ENCODE measurements at regions not wholly inside any gene's neighbourhood (a gene's known extent, or its start where the extent isn't known, plus 50 kb on each side); places are given as distances from the start of the nearest gene placed in this dataset.
A peak's percentile ranks its signal among the peaks of the same experiment; 100 is the strongest.
"Not testable (repeated sequence)": the region's sequence is repeated elsewhere in the genome, so short reads cannot be mapped to it uniquely, and the experiment has no call there.

DNA sequence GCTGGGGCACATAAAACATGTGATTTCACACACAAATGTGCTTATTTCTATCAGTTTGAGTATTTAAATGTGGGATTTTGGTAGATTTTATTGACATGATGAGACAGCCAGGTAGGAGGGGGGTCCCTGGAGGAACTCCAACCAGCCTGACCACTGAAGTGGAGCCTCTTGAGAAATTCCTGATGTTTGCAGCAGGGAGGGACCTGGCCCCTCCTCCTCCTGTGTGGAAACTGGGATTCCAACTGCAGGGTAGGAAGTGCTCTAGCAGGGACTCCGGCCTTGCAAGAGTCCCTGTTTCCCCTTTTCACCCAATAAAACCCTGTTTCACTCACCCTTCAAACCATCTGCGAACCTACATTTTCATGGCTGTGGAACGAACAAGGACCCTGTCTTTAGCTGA, 2224.0 kb upstream of the AGA start:
- Histone ChIP-seq H3K27me3 (no peaks in the 10 kb centered on the region), H3K36me3 (no peaks in the 10 kb centered on the region), H3K9me3 (no peaks in the 10 kb centered on the region), H3K4me3 (ENCODE audit: low read depth, low read length) (no peak overlapping the region), H3K4me1 (no peaks in the 10 kb centered on the region)
- DNase-seq, result no peak
- TF ChIP-seq, protein P1, sequence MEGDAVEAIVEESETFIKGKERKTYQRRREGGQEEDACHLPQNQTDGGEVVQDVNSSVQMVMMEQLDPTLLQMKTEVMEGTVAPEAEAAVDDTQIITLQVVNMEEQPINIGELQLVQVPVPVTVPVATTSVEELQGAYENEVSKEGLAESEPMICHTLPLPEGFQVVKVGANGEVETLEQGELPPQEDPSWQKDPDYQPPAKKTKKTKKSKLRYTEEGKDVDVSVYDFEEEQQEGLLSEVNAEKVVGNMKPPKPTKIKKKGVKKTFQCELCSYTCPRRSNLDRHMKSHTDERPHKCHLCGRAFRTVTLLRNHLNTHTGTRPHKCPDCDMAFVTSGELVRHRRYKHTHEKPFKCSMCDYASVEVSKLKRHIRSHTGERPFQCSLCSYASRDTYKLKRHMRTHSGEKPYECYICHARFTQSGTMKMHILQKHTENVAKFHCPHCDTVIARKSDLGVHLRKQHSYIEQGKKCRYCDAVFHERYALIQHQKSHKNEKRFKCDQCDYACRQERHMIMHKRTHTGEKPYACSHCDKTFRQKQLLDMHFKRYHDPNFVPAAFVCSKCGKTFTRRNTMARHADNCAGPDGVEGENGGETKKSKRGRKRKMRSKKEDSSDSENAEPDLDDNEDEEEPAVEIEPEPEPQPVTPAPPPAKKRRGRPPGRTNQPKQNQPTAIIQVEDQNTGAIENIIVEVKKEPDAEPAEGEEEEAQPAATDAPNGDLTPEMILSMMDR (IDR thresholded peaks at IDR 0.05; ENCODE audit: low read depth, low read length), result no peak

DNA sequence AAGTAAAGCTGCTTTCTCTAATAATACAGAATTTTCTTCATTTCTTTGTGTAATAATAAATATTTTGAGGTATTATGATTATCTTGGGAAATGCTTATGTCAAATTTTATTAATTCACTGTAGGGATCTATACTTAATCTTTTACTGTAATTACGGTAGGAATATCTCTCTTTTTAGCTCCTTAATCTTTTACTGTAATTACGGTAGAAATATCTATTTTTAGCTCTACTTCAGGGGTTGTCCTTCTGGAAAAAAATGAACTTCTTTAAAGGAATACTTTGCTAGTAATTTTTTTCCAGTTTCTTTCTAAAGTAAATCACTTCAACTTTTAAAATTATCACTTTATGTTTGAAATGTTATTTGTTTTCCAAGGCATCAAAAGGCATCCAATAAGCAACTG, 2229.4 kb upstream of the AGA start:
- DNase-seq, result no peak
- TF ChIP-seq, protein P1 (IDR thresholded peaks at IDR 0.05; ENCODE audit: low read depth, low read length), result no peak
- Histone ChIP-seq H3K36me3 (no peaks in the 10 kb centered on the region), H3K4me1 (no peaks in the 10 kb centered on the region), H3K27me3 (no peaks in the 10 kb centered on the region), H3K9me3 (0 out of 2 replicates have a peak, but pooled peaks cover 2% of the 10 kb centered on the region), H3K4me3 (ENCODE audit: low read depth, low read length) (no peak overlapping the region)

DNA sequence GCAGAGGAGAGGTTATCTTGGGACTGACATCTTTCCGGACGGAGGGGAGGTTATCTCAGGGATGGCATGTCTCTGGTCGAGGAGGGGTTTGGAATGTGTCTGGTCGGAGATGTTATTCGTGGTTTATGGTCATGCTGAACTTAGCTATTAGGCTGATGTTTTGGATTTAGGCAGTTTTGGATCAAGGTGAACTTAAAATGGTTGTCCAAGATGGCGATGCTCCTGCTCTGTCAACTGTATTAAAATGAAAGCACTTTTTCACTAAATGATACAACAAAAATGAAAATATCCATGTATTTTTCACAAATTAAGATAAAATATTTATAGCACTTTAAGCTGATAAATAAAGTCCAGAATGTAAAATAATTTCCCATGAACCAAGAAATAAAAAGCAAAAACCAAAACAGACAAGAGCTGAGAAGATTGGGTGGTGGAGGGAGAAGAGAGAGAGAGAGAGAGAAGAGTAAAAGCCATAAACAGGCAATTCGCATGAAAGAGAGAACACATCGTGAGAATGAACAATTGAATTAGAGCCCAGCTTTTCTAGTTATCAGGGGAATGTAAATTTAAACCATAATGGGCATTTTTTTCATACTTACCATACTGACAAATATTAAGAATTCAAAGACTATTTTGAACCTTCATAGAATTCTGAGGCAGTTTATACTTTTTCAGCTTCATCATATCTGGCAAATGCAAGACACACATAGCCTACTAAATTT, 2236.0 kb upstream of the AGA start:
- Histone ChIP-seq H3K4me1 (no peaks in the 10 kb centered on the region), H3K9me3 (no peaks in the 10 kb centered on the region), H3K27me3 (no peaks in the 10 kb centered on the region), H3K4me3 (ENCODE audit: low read depth, low read length) (no peak overlapping the region), H3K36me3 (no peaks in the 10 kb centered on the region)
- TF ChIP-seq, protein P1 (IDR thresholded peaks at IDR 0.05; ENCODE audit: low read depth, low read length), result no peak
- DNase-seq, result no peak

DNA sequence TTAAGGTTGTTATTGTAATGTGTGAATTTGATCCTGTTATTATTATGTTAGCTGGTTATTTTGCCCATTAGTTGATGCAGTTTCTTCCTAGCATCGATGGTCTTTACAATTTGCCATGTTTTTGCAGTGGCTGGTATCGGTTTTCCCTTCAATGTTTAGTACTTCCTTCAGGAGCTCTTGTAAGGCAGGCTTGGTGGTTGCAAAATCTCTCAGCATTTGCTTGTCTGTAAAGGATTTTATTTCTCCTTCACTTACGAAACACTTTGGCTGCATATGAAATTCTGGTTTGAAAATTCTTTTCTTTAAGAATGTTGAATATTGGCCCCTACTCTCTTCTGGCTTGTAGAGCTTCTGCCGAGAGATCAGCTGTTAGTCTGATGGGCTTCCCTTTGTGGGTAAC, 2241.4 kb upstream of the AGA start:
- not testable (repeated sequence) for H3K27me3 ChIP-seq, H3K36me3 ChIP-seq

DNA sequence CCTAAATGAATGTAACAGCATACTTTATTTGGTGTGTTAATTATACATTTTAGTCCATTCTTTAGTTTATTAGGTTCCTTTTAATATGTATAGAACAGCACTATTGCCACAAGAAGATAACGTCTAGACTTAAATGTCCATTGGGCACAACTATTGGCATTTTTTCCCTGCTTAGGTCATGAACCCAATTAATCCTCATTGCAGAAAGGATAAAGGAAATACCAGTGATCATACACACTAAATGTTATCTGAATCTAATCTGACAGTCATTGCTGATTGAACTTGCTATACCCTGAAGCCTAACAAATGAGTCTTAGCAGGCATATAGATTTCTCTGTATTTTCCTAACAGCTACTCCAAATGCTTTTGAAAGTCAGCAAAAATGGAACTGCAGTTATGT, 2250.0 kb upstream of the AGA start:
- Histone ChIP-seq H3K4me3 (ENCODE audit: low read depth, low read length) (no peak overlapping the region), H3K4me1 (no peaks in the 10 kb centered on the region), H3K9me3 (no peaks in the 10 kb centered on the region), H3K27me3 (no peaks in the 10 kb centered on the region), H3K36me3 (no peaks in the 10 kb centered on the region)
- no peak for DNase-seq
- TF ChIP-seq, protein P1 (IDR thresholded peaks at IDR 0.05; ENCODE audit: low read depth, low read length), result no peak

More for the DNA sequence above, 2241.4 kb upstream of the AGA start:
- not testable (repeated sequence) for H3K4me3 ChIP-seq (ENCODE audit: low read depth, low read length); DNase-seq; H3K9me3 ChIP-seq; H3K4me1 ChIP-seq

DNA sequence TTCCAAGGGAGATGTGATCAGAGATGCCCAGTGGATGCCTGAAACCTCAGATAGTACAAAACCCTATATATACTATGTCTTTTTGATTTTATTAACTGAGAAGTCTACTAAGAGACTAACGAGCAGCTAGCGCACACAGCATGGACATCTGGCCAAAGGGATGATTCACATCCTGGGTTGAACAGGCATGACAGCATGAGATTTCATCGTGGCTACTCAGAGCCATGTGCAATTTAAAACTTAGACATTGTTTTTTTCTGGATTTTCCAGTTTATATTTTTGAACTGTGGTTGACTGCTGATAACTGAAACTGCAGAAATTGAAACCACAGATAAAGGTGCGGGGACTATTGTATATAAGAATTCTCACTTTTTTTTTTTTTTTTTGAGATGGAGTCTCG, 2252.9 kb upstream of the AGA start:
- peak; percentile 35 for DNase-seq
- no peaks in the 10 kb centered on the region for H3K27me3 ChIP-seq
- no peaks in the 10 kb centered on the region for H3K4me1 ChIP-seq
- H3K9me3 ChIP-seq, result no peaks in the 10 kb centered on the region
- no peaks in the 10 kb centered on the region for H3K36me3 ChIP-seq
- H3K4me3 ChIP-seq (ENCODE audit: low read depth, low read length), result no peak overlapping the region
- TF ChIP-seq, protein P1 (IDR thresholded peaks at IDR 0.05; ENCODE audit: low read depth, low read length), result no peak
